RPMI7951 (cell line): ENCODE measurements at regions not wholly inside any gene's neighbourhood (a gene's known extent, or its start where the extent isn't known, plus 50 kb on each side); places are given as distances from the start of the nearest gene placed in this dataset.

Experiments used
- DNase-seq: peaks from one replicate; pipeline ENCODE4 v3.0.0-alpha.2; 2012; ENCODE audit warnings: low read depth

DNA sequence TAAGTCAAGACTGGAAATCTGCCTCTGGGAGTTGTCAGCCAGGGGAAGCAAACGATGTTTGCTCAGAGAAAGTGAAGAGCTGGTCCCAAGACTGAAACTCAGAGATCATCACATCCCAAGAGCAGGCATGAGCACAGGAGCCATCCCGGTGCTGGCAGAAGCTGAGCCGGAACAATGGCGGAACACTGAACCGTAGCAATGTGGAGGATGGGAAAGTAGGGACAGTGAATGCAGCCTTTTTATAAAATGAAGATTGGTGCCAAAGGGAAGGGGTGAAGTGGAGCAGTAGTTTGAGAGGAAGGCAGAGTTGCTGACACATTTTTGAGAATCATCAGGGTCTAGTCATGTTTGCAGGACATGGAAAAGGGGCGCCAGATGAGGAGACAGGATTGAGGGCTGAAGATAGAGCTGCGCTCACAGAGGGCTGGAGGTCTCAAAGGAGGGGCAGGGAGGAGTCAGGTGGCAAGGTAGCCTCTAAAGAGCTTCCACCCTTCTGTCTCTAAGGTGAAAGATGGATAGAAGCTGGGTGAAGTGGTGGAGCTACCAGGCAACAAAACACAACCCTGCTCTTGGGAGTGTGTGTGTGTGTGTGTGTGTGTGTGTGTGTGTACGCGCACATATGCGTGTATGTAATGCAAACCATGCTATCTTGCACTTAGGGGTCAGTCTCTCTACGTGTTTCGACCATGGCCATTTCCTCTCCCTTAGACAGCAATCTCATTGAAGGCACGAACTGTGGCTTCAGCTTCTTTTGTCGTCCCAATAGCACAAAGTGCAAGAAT, 94.3 kb upstream of the IRF2BP2 start:
- no peak for DNase-seq

DNA sequence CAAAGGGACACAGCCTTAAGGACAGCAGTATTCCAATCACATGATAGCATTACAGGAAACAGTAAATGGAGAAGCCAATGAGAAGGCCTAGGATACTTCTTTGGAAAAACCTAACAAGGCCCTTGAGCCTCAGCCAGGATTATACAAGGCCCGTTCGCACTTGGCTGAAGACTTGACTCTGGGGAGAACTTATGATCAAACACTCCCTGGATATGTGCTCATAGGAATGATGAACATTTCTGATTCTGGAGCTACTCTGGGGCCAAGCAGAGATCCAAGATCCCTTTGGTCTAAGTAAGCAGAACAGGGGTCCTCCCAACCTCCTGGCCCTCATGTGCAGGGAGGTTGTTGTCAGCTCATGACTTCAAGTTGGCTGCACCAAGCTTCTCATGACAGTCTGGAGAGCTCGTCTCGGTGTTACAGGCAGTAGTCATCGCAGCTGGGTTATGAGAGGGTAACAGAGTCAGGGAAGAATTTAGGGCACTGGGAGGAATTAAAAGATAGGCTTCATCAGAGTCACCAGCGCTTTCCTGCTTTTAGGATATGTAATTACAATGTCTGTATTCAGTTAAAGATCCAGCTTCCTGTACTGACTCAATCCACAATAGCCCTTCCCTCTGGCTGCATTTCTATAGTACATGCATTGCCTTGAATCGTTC, 92.5 kb upstream of the IRF2BP2 start:
- no peak for DNase-seq

DNA sequence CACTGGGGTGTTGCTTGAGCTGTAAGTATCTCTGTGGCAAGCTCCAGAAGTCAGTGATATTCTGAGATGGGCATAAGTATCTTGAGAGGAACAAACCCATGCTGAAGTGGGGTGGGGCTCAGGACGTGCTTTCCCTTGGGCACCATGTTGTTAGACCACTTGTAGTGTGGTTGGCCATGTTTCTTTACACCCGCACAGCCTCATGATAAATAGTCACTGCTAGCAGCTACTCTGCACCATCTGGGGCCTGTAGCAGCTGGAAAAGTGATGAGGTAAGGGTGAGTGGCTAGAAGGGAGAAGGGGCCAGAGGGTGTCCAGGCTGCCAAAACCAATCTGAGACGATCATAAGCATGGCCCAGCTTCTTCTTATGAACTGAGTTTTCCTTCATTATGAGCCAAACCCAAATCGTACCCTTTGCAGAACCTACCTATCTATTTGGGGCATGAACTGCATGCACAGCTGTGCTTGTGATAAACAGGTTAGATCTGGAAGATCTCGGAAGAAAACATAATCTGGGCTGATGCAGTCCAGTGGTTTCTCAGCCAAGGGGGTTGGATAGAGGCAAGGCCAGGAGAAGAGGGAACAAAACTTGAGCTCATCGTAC, 91.9 kb upstream of the IRF2BP2 start:
- no peak for DNase-seq

GRCh38 chr1:234699795-234700665, 90.1 kb upstream of the IRF2BP2 start:
- DNase-seq: peak; percentile 67

GRCh38 chr1:234698686-234699085, 88.7 kb upstream of the IRF2BP2 start:
- DNase-seq: no peak

DNA sequence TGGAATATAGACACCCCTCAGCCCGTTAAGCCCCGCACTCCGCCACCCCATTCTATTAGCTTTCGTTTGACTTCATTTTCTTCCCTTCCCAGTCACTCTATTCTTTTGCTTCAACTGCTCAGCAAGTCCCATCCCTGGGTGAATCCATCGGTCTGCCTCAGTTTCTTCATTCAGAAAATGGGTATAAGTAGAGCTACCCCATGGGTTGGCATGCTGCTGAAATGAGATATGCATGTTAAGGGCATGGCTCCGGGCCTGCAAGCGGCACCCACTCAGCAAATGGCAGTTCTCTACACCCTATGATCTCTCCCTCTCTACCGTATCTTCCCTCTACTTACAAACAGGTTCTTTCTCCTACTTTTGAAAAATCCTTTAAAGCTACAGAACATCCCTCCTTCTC, 87.8 kb upstream of the IRF2BP2 start:
- DNase-seq: no peak

DNA sequence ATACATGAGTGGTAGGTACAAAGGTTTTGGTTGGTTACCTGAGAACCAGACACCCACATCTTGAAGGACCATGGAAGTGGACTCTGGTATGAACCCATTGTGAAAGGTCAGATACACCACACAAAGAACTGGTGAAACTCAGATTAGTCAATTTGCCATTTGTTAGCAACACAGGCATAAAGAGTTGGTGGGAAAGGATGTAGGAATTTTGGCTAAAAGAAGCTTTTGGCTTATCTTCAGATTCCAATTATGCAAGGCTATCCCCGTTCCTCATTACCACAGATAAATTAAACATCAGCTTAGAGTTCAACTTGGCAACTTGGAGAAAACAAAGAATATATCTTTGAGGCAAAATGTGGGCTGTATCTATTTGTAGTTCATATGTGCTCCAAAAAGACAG, 87.0 kb upstream of the IRF2BP2 start:
- DNase-seq: no peak

GRCh38 chr1:234696148-234696576, 86.2 kb upstream of the IRF2BP2 start:
- no peak for DNase-seq

GRCh38 chr1:234694661-234695060, 84.7 kb upstream of the IRF2BP2 start:
- no peak for DNase-seq

GRCh38 chr1:234692966-234693580, 83.1 kb upstream of the IRF2BP2 start:
- DNase-seq: no peak

GRCh38 chr1:234691567-234691966, 81.6 kb upstream of the IRF2BP2 start:
- DNase-seq: peak; percentile 23

DNA sequence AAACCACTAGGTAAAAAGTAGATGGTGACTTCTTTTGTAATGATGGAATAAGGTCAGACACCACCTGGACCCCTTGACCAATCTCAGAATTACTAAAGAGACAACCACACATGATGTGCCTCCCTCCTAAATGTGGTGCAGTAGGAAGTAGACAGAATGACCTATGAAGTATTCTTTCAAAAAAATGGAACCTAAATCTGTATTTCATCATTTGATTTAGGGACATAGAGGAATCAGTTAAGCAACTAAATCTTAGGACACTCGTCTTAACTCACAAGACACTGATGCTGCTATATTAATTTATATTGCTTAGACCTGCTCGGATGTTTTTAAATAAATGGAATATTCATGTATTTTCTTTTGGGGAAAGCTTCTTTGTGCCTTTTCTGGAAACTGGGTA, 80.9 kb upstream of the IRF2BP2 start:
- no peak for DNase-seq

DNA sequence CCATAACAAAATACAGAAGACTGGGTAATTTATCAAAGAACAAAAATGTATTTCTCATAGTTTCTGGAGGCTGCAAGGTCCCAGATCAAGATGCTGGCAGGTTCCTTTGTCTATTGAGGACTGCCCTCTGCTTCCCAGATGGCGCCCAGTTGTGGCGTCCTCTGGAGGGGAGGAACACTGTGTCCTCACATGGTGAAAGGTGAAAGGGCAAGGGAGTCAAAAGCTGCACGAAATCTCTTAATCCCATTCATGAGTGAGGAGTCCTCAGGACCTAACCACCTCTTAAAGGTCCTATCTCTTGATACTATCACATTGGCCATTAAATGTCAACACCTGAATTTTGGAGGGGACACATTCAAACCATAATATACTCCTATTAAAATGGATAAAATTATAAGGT, 79.3 kb upstream of the IRF2BP2 start:
- no peak for DNase-seq

DNA sequence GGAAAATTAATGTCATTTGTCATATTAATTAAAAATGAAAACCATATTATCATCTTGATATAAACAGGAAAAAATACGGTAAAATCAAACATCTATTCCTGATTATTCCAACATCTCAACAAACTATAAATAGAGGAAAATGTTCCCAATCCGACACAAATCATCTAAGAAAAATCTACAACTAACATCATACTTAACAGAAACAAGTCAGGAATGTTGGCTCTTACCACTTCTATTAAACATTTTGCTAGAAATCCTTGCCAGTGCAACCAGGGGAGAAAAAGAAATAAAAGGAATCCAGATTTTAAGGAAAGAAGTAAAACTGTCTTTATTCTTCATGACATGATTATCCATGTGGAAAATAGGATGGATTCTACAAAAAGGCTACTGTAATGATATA, 77.0 kb upstream of the IRF2BP2 start:
- no peak for DNase-seq

GRCh38 chr1:234686035-234686434, 76.1 kb upstream of the IRF2BP2 start:
- DNase-seq: no peak

GRCh38 chr1:234684856-234685255, 74.9 kb upstream of the IRF2BP2 start:
- no peak for DNase-seq

DNA sequence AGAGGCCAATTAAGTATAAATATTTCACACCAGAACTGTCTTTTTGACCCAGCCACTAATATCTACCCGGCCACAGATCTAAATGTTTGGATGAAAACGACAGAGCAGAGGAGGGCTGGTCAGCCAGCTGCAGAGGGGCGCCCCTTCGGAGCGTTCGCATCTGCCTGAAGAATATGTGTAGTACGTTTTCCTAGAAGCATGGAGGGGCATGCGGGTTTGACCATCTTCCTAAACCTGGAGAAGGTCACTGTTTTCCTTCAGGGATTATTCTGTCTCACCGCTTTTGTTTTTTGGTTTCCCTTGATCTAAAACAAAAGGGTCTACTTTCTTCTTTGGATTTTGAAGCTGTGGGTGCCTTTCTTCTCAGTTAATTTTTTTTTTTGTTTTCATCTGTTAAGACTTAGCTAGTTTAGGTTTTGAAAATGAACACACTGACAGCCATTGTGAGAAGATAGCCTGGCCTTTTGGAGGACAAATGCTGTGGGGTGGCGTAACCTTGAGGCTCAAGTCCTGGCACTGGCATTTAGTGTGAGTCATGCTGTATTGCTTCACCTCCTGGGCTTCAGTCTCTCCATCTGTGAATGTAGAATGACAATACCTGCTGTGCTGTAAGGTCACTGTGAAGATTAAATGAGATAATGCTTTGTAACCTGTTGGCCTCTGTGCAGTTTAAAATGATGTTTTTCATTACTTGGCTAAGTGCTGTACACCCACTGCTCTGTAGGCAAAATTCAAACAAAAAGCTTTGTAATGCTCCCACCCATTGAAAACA, 74.1 kb upstream of the IRF2BP2 start:
- peak; percentile 86 for DNase-seq

DNA sequence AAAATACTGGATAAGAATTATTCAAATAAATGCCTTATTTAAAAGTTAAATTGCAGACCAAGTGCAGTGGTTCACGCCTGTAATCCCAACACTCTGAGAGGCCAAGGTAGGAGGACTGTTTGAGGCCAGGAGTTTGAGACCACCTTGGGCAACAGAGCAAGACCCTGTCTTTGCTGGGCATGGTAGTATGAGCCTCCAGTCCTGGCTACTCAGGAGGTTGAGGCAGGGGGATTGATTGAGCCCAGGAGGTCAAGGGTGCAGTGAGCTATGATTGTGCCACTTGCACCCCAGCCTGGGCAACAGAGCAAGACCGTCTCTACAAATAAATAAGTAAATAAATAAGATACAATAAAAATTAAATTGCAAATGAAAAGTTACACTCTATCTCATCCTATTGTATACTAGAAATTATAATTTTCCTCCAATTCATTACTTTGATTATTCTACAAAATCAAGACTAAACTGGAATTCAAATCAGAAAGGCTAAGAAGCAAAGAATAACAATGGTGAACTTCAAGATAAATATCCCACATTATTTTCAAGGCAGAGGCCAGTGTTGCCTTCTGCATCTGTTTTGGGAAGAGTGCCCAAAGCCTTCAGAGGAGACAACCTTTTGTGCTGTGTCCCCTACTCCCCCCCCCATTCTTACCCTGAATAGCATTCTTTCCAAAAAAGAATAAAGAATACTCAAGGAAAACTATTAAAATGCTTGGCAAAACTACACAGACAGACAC, 73.3 kb upstream of the IRF2BP2 start:
- DNase-seq: no peak

GRCh38 chr1:234681990-234682389, 72.0 kb upstream of the IRF2BP2 start:
- no peak for DNase-seq

DNA sequence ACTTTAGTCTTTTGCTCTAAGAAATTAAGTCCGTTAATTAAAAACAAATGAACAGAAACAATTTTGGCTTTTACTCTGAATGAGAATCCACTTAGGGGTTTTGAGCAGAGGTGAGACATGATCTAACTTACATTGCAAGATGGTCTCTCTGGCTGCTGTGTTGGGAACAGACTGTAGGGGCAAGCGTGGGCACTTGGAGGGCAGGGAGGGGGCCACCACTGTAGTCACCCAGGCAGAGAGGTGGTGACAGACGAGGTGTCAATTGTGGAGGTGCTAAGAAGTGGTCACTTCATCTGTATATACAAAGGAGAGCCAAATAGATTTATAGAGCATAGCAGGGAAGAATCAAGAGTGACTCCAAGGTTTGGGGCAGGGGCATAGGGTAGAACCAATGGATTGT, 71.1 kb upstream of the IRF2BP2 start:
- DNase-seq: no peak
